ENCODE measurements at regions not wholly inside any gene's neighbourhood (a gene's known extent, or its start where the extent isn't known, plus 50 kb on each side); places are given as distances from the start of the nearest gene placed in this dataset.

- peaks cover 0 to 4% of the 10 kb centered on the region in 2 donors for H3K4me1 ChIP-seq
- no peaks in the 10 kb centered on the region for H3K27me3 ChIP-seq
- TF ChIP-seq, protein P1, sequence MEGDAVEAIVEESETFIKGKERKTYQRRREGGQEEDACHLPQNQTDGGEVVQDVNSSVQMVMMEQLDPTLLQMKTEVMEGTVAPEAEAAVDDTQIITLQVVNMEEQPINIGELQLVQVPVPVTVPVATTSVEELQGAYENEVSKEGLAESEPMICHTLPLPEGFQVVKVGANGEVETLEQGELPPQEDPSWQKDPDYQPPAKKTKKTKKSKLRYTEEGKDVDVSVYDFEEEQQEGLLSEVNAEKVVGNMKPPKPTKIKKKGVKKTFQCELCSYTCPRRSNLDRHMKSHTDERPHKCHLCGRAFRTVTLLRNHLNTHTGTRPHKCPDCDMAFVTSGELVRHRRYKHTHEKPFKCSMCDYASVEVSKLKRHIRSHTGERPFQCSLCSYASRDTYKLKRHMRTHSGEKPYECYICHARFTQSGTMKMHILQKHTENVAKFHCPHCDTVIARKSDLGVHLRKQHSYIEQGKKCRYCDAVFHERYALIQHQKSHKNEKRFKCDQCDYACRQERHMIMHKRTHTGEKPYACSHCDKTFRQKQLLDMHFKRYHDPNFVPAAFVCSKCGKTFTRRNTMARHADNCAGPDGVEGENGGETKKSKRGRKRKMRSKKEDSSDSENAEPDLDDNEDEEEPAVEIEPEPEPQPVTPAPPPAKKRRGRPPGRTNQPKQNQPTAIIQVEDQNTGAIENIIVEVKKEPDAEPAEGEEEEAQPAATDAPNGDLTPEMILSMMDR (IDR thresholded peaks at IDR 0.05), result no peak
- H3K27ac ChIP-seq, result no peak overlapping the region
- intact Hi-C loops (cut with DNase I), result no loop called here
- no peak for DNase-seq (ENCODE audit: low spot score in 2 of 2)
- no peak overlapping the region for H3K4me3 ChIP-seq
- H3K36me3 ChIP-seq, result no peaks in the 10 kb centered on the region
- H3K9me3 ChIP-seq, result no peaks in the 10 kb centered on the region
These were observed 189.0 kb upstream of the NFIA start for GRCh38 chr1:60893136-60893930.

GRCh38 chr1:60891765-60892164, 190.6 kb upstream of the NFIA start:
- Histone ChIP-seq H3K36me3 (no peaks in the 10 kb centered on the region), H3K27me3 (no peaks in the 10 kb centered on the region), H3K4me1 (peaks cover 0 to 4% of the 10 kb centered on the region in 2 donors), H3K9me3 (no peaks in the 10 kb centered on the region), H3K27ac (no peak overlapping the region), H3K4me3 (no peak overlapping the region)
- no peak for DNase-seq (ENCODE audit: low spot score in 2 of 2)
- intact Hi-C loops (cut with DNase I), result no loop called here
- TF ChIP-seq, protein P1 (IDR thresholded peaks at IDR 0.05), result no peak

- Histone ChIP-seq H3K27me3 (no peaks in the 10 kb centered on the region), H3K36me3 (no peaks in the 10 kb centered on the region), H3K4me3 (no peak overlapping the region), H3K9me3 (no peaks in the 10 kb centered on the region), H3K27ac (no peak overlapping the region), H3K4me1 (peaks cover 0 to 4% of the 10 kb centered on the region in 2 donors)
- TF ChIP-seq, protein P1 (IDR thresholded peaks at IDR 0.05), result no peak
- intact Hi-C loops (cut with DNase I), result no loop called here
- DNase-seq (ENCODE audit: low spot score in 2 of 2), result no peak
These were observed 191.1 kb upstream of the NFIA start for GRCh38 chr1:60891281-60891680.

DNA sequence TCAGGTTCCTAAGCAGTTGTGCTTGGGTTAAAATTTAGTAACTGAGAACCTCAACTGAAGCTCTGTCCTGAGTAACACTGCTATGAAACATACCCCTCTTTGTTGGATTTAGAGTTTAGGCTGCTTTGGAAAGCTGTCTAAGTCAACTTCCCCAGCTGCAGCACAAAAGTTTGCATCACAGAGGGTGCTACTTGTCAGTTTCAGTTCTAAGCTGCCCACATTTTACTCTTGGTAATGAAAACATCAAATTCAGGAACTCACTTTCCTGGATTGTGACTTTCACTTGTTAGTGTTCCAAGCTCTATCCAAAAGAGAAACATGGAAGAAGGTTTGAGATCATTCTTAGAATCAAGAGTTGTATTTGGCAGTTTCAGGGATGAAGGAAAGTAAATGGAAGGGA, 191.7 kb upstream of the NFIA start:
- intact Hi-C loops (cut with DNase I), result no loop called here
- H3K27me3 ChIP-seq, result no peaks in the 10 kb centered on the region
- peak overlapping the region in 1 of 2 donors; percentile 26 for H3K27ac ChIP-seq
- peaks cover 0 to 4% of the 10 kb centered on the region in 2 donors for H3K4me1 ChIP-seq
- H3K4me3 ChIP-seq, result no peak overlapping the region
- H3K36me3 ChIP-seq, result no peaks in the 10 kb centered on the region
- H3K9me3 ChIP-seq, result no peaks in the 10 kb centered on the region
- no peak for DNase-seq (ENCODE audit: low spot score in 2 of 2)
- TF ChIP-seq, protein P1 (IDR thresholded peaks at IDR 0.05), result no peak

DNA sequence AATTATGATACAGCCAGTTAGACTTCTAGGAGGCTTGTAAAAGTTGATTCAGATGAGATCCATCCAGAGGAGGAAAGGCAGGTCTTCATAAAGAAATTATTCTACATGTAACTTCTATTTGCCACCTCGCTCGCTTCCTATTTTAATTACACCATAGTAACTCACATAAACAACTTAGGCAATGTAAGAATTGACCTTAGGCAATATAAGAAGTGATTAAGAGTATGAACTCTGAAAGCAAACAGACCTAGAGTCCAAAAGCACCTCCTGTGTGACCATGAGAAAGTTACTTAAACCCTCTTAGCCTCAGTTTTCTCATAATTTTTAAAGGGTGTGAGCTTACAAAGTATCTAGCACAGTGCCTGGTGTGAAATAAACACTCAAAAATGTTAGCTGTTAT, 192.7 kb upstream of the NFIA start:
- Histone ChIP-seq H3K27ac (no peak overlapping the region), H3K4me1 (no peaks in the 10 kb centered on the region), H3K36me3 (no peaks in the 10 kb centered on the region), H3K4me3 (no peak overlapping the region), H3K27me3 (no peaks in the 10 kb centered on the region), H3K9me3 (no peaks in the 10 kb centered on the region)
- intact Hi-C loops (cut with DNase I), result no loop called here
- TF ChIP-seq, protein P1 (IDR thresholded peaks at IDR 0.05), result no peak
- DNase-seq (ENCODE audit: low spot score in 2 of 2), result no peak
